AG09309 (cell line): ENCODE measurements at regions not wholly inside any gene's neighbourhood (a gene's known extent, or its start where the extent isn't known, plus 50 kb on each side); places are given as distances from the start of the nearest gene placed in this dataset.

Experiments used
- DNase-seq: peaks from one replicate; pipeline ENCODE4 v3.0.0-alpha.2; 2010; ENCODE audit warnings: low read depth
- H3K4me3 ChIP-seq: 2 replicates; pipeline ENCODE4 v1.5.1; 2011; ENCODE audit warnings: mild to moderate bottlenecking, low read depth, low read length, moderate library complexity; ENCODE audit not compliant: control insufficient read depth
- CTCF ChIP-seq: IDR thresholded peaks from 2 replicates; pipeline ENCODE4 v1.5.1; 2011; ENCODE audit warnings: mild to moderate bottlenecking, low read depth, low read length, inconsistent platforms; ENCODE audit not compliant: insufficient read depth, control insufficient read depth; ENCODE audit errors: missing control alignments

DNA sequence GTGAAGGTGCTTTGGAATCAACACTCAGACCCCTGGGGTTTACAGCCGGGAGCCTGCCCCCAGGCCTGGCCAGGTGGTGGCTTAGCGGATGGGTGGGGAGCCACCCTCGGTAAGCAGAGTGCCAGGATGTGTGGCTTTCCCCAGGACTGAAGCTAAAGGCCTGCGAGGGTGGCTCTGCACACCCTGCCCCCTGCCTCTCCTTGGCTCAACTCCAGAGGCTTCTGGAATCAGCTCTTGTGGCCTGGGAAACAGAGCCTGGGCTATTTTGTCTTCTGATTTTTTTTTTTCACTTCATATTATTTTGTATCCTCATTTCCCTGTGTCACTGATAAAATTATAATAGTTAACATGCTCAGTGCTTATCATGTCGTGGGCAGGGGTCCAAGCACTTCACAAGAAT is 79.8 kb downstream of the RHOB start:
- H3K4me3 ChIP-seq: no peak overlapping the region
- no peak for DNase-seq

GRCh38 chr2:20528713-20529112 is 81.8 kb downstream of the RHOB start:
- no peak for TF ChIP-seq CTCF

More for the DNA sequence above, 79.8 kb downstream of the RHOB start:
- no peak for TF ChIP-seq CTCF

GRCh38 chr2:20530520-20530919 is 83.6 kb downstream of the RHOB start:
- TF ChIP-seq CTCF: no peak
- no peak for DNase-seq
- H3K4me3 ChIP-seq: no peak overlapping the region

More at GRCh38 chr2:20528713-20529112, 81.8 kb downstream of the RHOB start:
- no peak for DNase-seq
- H3K4me3 ChIP-seq: no peak overlapping the region

DNA sequence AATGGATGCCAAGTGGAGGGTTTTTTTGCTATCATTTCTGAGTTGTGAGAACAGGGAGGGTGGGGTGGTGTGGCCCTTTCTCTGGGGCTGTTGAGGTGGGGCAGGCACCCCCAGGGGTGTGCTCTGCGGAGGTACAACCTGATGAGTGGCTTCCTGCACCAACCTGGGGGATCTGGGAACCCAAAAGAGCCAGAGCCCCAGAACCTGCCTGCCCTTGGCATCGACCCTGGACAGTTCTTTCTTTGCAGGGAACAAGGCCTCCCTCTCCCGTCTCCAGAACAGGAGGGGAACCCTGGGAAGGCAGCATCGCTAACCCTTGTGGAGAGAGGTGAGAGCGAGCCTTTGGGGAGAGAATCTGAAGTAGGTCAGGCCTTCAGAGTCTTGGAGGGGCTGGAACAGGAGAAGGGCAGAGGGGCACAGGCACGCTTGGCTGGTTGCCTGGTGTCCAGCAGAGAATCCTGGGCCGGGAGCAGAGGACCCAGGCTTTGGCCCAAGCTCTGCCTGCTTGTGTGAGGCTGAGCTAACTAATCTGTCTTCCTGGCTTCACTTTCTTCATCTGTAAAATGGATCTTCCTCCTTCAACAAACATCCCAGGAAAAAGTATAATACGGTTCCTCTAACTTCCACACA is 84.9 kb downstream of the RHOB start:
- no peak overlapping the region for H3K4me3 ChIP-seq
- TF ChIP-seq CTCF: no peak
- no peak for DNase-seq

GRCh38 chr2:20532634-20533437 is 86.0 kb downstream of the RHOB start:
- no peak overlapping the region for H3K4me3 ChIP-seq
- no peak for TF ChIP-seq CTCF
- DNase-seq: no peak

GRCh38 chr2:20533993-20534622 is 87.2 kb downstream of the RHOB start:
- TF ChIP-seq CTCF: no peak
- no peak overlapping the region for H3K4me3 ChIP-seq
- DNase-seq: no peak
